ENCODE measurements at regions not wholly inside any gene's neighbourhood (a gene's known extent, or its start where the extent isn't known, plus 50 kb on each side); places are given as distances from the start of the nearest gene placed in this dataset.

- FAIRE-seq (no peak), DNase-seq (ENCODE audit: low read depth) (no peak)
- Histone ChIP-seq H3K27me3 (ENCODE audit: insufficient read depth, low read length) (no peaks in the 10 kb centered on the region), H3K27ac (ENCODE audit: low read depth, low read length) (no peak overlapping the region), H3K9ac (ENCODE audit: low read length) (no peak overlapping the region), H3K9me3 (ENCODE audit: insufficient read depth, low read depth, low read length) (no peaks in the 10 kb centered on the region), H2AFZ (ENCODE audit: low read depth, low read length) (no peak overlapping the region), H3K79me2 (ENCODE audit: insufficient read depth, low read length) (no peaks in the 10 kb centered on the region), H3K4me3 (ENCODE audit: insufficient read depth, low read depth, low read length) (no peak overlapping the region), H3K4me2 (ENCODE audit: low read length) (no peak overlapping the region), H3K4me1 (ENCODE audit: insufficient read depth, low read length) (no peaks in the 10 kb centered on the region), H3K36me3 (ENCODE audit: insufficient read depth, low read length) (no peaks in the 10 kb centered on the region), H4K20me1 (ENCODE audit: insufficient read depth, low read length) (no peaks in the 10 kb centered on the region)
- Mint-ChIP-seq H3K4me3 (ENCODE audit: unreplicated experiment) (no peak overlapping the region), H3K27ac (ENCODE audit: unreplicated experiment) (no peak overlapping the region), H3K36me3 (ENCODE audit: low read depth, unreplicated experiment) (no peaks in the 10 kb centered on the region), H3K27me3 (ENCODE audit: low read depth, unreplicated experiment) (peaks cover 4% of the 10 kb centered on the region), H3K4me1 (ENCODE audit: low read depth, unreplicated experiment) (peaks cover 5% of the 10 kb centered on the region), H3K9me3 (ENCODE audit: unreplicated experiment) (peaks cover 3% of the 10 kb centered on the region)
- TF ChIP-seq EZH2 (IDR thresholded peaks at IDR 0.05; ENCODE audit: insufficient read depth, low read length) (no peak), CTCF (IDR thresholded peaks at IDR 0.05; ENCODE audit: insufficient read depth, low read depth, low read length) (no peak)
Observed at GRCh38 chr9:79284081-79284480, 287.7 kb upstream of the TLE4 start.

GRCh38 chr9:79286992-79287707 is 284.6 kb upstream of the TLE4 start:
- Histone ChIP-seq H3K4me2 (ENCODE audit: low read length) (no peak overlapping the region), H3K9me3 (ENCODE audit: insufficient read depth, low read depth, low read length) (no peaks in the 10 kb centered on the region), H3K9ac (ENCODE audit: low read length) (no peak overlapping the region), H4K20me1 (ENCODE audit: insufficient read depth, low read length) (no peaks in the 10 kb centered on the region), H3K27me3 (ENCODE audit: insufficient read depth, low read length) (no peaks in the 10 kb centered on the region), H3K79me2 (ENCODE audit: insufficient read depth, low read length) (no peaks in the 10 kb centered on the region), H3K4me1 (ENCODE audit: insufficient read depth, low read length) (no peaks in the 10 kb centered on the region), H3K36me3 (ENCODE audit: insufficient read depth, low read length) (no peaks in the 10 kb centered on the region), H2AFZ (ENCODE audit: low read depth, low read length) (no peak overlapping the region), H3K4me3 (ENCODE audit: insufficient read depth, low read depth, low read length) (no peak overlapping the region), H3K27ac (ENCODE audit: low read depth, low read length) (no peak overlapping the region)
- H3K4me1 Mint-ChIP-seq (ENCODE audit: low read depth, unreplicated experiment), result peaks cover 5% of the 10 kb centered on the region
- FAIRE-seq (no peak), DNase-seq (ENCODE audit: low read depth) (peak; percentile 23)
- no peak overlapping the region for H3K27ac Mint-ChIP-seq (ENCODE audit: unreplicated experiment)
- no peaks in the 10 kb centered on the region for H3K27me3 Mint-ChIP-seq (ENCODE audit: low read depth, unreplicated experiment)
- no peak overlapping the region for H3K4me3 Mint-ChIP-seq (ENCODE audit: unreplicated experiment)
- H3K36me3 Mint-ChIP-seq (ENCODE audit: low read depth, unreplicated experiment), result no peaks in the 10 kb centered on the region
- no peaks in the 10 kb centered on the region for H3K9me3 Mint-ChIP-seq (ENCODE audit: unreplicated experiment)
- no peak for TF ChIP-seq EZH2 (IDR thresholded peaks at IDR 0.05; ENCODE audit: insufficient read depth, low read length)
- TF ChIP-seq CTCF (IDR thresholded peaks at IDR 0.05; ENCODE audit: insufficient read depth, low read depth, low read length), result no peak

GRCh38 chr9:79287708-79288290 is 284.0 kb upstream of the TLE4 start:
- Histone ChIP-seq H3K36me3 (ENCODE audit: insufficient read depth, low read length) (no peaks in the 10 kb centered on the region), H3K79me2 (ENCODE audit: insufficient read depth, low read length) (no peaks in the 10 kb centered on the region), H4K20me1 (ENCODE audit: insufficient read depth, low read length) (no peaks in the 10 kb centered on the region), H3K4me3 (ENCODE audit: insufficient read depth, low read depth, low read length) (no peak overlapping the region), H3K27me3 (ENCODE audit: insufficient read depth, low read length) (no peaks in the 10 kb centered on the region), H3K27ac (ENCODE audit: low read depth, low read length) (no peak overlapping the region), H3K9me3 (ENCODE audit: insufficient read depth, low read depth, low read length) (no peaks in the 10 kb centered on the region), H3K9ac (ENCODE audit: low read length) (no peak overlapping the region), H3K4me2 (ENCODE audit: low read length) (no peak overlapping the region), H3K4me1 (ENCODE audit: insufficient read depth, low read length) (no peaks in the 10 kb centered on the region), H2AFZ (ENCODE audit: low read depth, low read length) (no peak overlapping the region)
- no peak for TF ChIP-seq EZH2 (IDR thresholded peaks at IDR 0.05; ENCODE audit: insufficient read depth, low read length)
- no peak for TF ChIP-seq CTCF (IDR thresholded peaks at IDR 0.05; ENCODE audit: insufficient read depth, low read depth, low read length)
- Mint-ChIP-seq H3K4me3 (ENCODE audit: unreplicated experiment) (no peak overlapping the region), H3K27me3 (ENCODE audit: low read depth, unreplicated experiment) (peaks cover 1% of the 10 kb centered on the region), H3K27ac (ENCODE audit: unreplicated experiment) (no peak overlapping the region), H3K36me3 (ENCODE audit: low read depth, unreplicated experiment) (no peaks in the 10 kb centered on the region), H3K4me1 (ENCODE audit: low read depth, unreplicated experiment) (peaks cover 5% of the 10 kb centered on the region), H3K9me3 (ENCODE audit: unreplicated experiment) (no peaks in the 10 kb centered on the region)
- FAIRE-seq, result peak; percentile 54
- DNase-seq (ENCODE audit: low read depth), result peak; percentile 37

Measured in astrocyte (in vitro differentiated cells and primary cell).